PC-9 (cell line): ENCODE measurements at regions not wholly inside any gene's neighbourhood (a gene's known extent, or its start where the extent isn't known, plus 50 kb on each side); places are given as distances from the start of the nearest gene placed in this dataset.

ENCODE experiments used
- BruUV-seq: library from RNA; stranded (reverse); fragments of 400-500 nt; replicated peaks from 2 replicates; lab custom pipeline; 2021; lab: Mats Ljungman, UMichigan
- CTCF ChIA-PET: fragments of 300-600 bp; sonication (Branson Sonifier 250); formaldehyde crosslinking; loops from one replicate; lab custom pipeline; 2022; ENCODE audit warnings: antibody characterized with exemption; lab: Charles Lee
- POLR2A ChIA-PET: fragments of 300-600 bp; sonication (Branson Sonifier 250); formaldehyde crosslinking; loops from one replicate; lab custom pipeline; 2022; ENCODE audit warnings: antibody characterized with exemption; ENCODE audit not compliant: unreplicated experiment; lab: Charles Lee
- DNase-seq, 2 experiments: peaks; one replicate each; pipeline versions ENCODE4 v3.0.0 to v3.0.0-alpha.2; 2015 to 2022; ENCODE audit warnings: mixed read lengths in 1 of 2
- H2AFZ ChIP-seq: fragments of 200-600 bp; sonication (generic); 2 replicates; pipeline ENCODE4 v1.8.1; 2017; ENCODE audit warnings: antibody characterized with exemption
- H3F3A ChIP-seq: fragments of 200-600 bp; sonication (generic); 2 replicates; pipeline ENCODE4 v1.8.1; 2017; ENCODE audit warnings: antibody characterized with exemption, mild to moderate bottlenecking, low read depth; ENCODE audit not compliant: insufficient read depth
- H3K27ac ChIP-seq: fragments of 200-600 bp; sonication (generic); 2 replicates; pipeline ENCODE4 v1.6.1; 2016; ENCODE audit warnings: mixed run types
- H3K27me3 ChIP-seq: fragments of 200-600 bp; sonication (generic); 2 replicates; pipeline ENCODE4 v1.6.1; 2016; ENCODE audit warnings: low read depth, mixed run types; ENCODE audit not compliant: insufficient read depth
- H3K36me3 ChIP-seq: fragments of 200-600 bp; sonication (generic); 2 replicates; pipeline ENCODE4 v1.6.1; 2016; ENCODE audit warnings: low read depth, mixed run types
- H3K4me1 ChIP-seq: fragments of 200-600 bp; sonication (generic); replicated peaks from 2 replicates; pipeline ENCODE4 v1.6.1; 2016; ENCODE audit warnings: mixed run types; ENCODE audit not compliant: insufficient read depth
- H3K4me2 ChIP-seq: fragments of 200-600 bp; sonication (generic); 2 replicates; pipeline ENCODE4 v1.6.1; 2017; ENCODE audit warnings: mixed run types
- H3K4me3 ChIP-seq: fragments of 200-600 bp; sonication (generic); 2 replicates; pipeline ENCODE4 v1.6.1; 2016; ENCODE audit warnings: mixed run types
- H3K79me2 ChIP-seq: fragments of 200-600 bp; sonication (generic); 2 replicates; pipeline ENCODE4 v1.6.1; 2017; ENCODE audit warnings: low read depth, mixed run types
- H3K9me2 ChIP-seq: fragments of 200-600 bp; sonication (generic); 2 replicates; pipeline ENCODE4 v1.8.1; 2017; ENCODE audit warnings: mild to moderate bottlenecking; ENCODE audit not compliant: insufficient read depth
- H3K9me3 ChIP-seq: fragments of 200-600 bp; sonication (generic); 2 replicates; pipeline ENCODE4 v1.8.1; 2016; ENCODE audit warnings: low read depth; ENCODE audit not compliant: insufficient read depth
- H4K20me1 ChIP-seq: fragments of 200-600 bp; sonication (generic); 2 replicates; pipeline ENCODE4 v1.8.1; 2017; ENCODE audit not compliant: insufficient read depth
- EZH2 ChIP-seq: fragments of 200-600 bp; sonication (generic); IDR thresholded peaks from 2 replicates; pipeline ENCODE4 v1.8.0; 2017; ENCODE audit warnings: antibody characterized with exemption, low read depth
- intact Hi-C: fragments of 100-400 bp; cut with micrococcal nuclease; formaldehyde crosslinking; loops from one replicate; pipeline ENCODE4 v1.10.0; 2022; ENCODE audit not compliant: unreplicated experiment
- TF ChIP-seq, protein P1 (sequence below): fragments of 200-600 bp; sonication (generic); conservative IDR thresholded peaks from 2 replicates; pipeline ENCODE4 v1.6.1; 2017; ENCODE audit warnings: mixed run types, antibody characterized with exemption, mild to moderate bottlenecking, moderate library complexity

GRCh38 chr12:30014991-30015390 lies 231.2 kb upstream of the TMTC1 start:
- Histone ChIP-seq H3K9me3 (no peaks in the 10 kb centered on the region; the same call in 1 of the 2 replicates), H3K27ac (no peak overlapping the region), H3K4me2 (no peak overlapping the region), H4K20me1 (no peaks in the 10 kb centered on the region), H3K4me3 (no peak overlapping the region), H3K4me1 (peaks cover 13% of the 10 kb centered on the region; the same call in 1 of the 2 replicates), H3K36me3 (no peaks in the 10 kb centered on the region), H3F3A (no peaks in the 10 kb centered on the region), H3K27me3 (no peaks in the 10 kb centered on the region), H3K79me2 (no peaks in the 10 kb centered on the region), H3K9me2 (no peaks in the 10 kb centered on the region), H2AFZ (no peak overlapping the region)
- TF ChIP-seq, protein P1, sequence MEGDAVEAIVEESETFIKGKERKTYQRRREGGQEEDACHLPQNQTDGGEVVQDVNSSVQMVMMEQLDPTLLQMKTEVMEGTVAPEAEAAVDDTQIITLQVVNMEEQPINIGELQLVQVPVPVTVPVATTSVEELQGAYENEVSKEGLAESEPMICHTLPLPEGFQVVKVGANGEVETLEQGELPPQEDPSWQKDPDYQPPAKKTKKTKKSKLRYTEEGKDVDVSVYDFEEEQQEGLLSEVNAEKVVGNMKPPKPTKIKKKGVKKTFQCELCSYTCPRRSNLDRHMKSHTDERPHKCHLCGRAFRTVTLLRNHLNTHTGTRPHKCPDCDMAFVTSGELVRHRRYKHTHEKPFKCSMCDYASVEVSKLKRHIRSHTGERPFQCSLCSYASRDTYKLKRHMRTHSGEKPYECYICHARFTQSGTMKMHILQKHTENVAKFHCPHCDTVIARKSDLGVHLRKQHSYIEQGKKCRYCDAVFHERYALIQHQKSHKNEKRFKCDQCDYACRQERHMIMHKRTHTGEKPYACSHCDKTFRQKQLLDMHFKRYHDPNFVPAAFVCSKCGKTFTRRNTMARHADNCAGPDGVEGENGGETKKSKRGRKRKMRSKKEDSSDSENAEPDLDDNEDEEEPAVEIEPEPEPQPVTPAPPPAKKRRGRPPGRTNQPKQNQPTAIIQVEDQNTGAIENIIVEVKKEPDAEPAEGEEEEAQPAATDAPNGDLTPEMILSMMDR = no peak
- TF ChIP-seq EZH2 = no peak
- no peak for DNase-seq
- ChIA-PET CTCF (no interaction called here), POLR2A (no interaction called here)
- BruUV-seq = no TSS peak
- intact Hi-C loops = no loop called here

DNA sequence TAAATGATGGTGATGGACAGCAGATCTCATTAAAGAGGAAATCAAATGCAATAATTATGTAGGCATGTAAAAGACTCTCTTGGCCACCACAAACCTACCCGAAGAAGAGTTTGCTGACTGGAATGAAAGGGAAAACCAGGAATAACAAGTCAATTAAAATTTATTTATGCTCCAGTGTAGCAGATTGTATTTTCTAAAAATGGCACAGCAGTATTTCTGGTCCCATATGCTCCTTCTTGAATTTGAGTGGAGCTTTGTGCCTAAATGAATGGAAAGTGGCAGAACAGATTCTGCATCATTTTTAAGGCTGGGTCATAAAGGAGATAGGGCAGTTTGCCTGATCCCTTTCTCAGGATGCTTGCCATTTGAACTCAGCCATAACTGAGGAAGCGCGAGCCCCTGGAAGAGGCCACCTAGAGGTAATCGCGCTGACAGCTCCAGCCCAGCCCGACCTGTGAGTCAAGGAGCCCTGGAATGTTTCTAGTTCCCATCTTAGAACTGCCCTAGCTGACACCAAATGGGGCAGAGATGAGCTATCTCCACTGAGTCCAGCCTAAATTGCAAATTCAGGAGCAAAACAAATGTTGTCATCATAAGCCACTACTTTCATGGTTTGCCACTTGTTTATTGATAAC lies 229.2 kb upstream of the TMTC1 start:
- POLR2A ChIA-PET = no interaction called here
- Histone ChIP-seq H3K9me2 (no peaks in the 10 kb centered on the region), H4K20me1 (no peaks in the 10 kb centered on the region), H2AFZ (no peak overlapping the region), H3K79me2 (no peaks in the 10 kb centered on the region), H3K9me3 (no peaks in the 10 kb centered on the region; the same call in 1 of the 2 replicates), H3K4me2 (no peak overlapping the region), H3K4me3 (no peak overlapping the region), H3K36me3 (no peaks in the 10 kb centered on the region), H3K27me3 (no peaks in the 10 kb centered on the region), H3K4me1 (peaks cover 13% of the 10 kb centered on the region; the same call in 1 of the 2 replicates), H3K27ac (no peak overlapping the region), H3F3A (no peaks in the 10 kb centered on the region)
- intact Hi-C loops = no loop called here
- no peak for DNase-seq
- CTCF ChIA-PET = no interaction called here
- TF ChIP-seq, protein P1 = no peak
- TF ChIP-seq EZH2 = no peak
- no TSS peak for BruUV-seq

DNA sequence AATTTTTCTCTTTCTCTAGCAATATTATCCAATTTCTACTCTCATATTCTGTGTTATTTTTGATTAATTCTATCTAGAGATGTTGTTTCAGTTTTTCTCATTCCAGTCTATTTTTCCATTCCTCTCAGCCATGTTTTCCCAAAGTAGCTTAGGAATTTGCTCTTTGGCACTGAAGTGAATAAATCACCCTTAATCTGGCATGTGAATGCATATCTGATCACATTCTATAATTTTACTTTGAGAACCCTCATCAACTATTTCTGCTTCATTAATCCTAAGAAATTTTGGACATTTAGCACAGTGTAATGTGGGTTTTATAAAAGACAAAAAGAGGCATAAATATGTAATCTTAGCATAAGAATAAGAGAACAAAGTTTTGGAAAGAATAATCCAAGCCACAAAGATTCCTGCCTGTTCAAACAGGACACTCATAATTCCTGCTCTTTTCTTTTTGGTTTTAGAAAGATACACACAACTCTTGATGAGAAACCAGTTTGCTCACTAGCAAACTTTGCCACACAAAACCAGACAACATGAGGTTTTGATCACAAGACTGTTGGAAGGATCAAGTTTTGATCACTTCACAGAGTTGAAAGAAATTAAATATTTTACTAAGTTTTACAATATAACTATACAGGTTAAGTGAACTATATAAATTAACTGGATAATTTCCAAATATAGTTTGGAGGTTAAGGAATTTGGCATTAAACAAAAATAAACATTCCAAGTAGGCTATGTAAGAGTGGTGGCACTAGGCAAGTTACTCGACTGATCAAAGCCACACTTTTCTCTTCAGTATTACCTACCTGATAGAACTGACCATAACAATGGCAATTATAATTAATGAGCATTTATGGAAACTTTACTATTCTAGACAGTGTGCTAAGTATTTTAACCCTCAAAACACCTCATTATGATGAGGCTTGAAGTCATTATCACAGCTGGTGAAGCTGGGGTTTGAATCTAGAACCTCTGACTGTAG lies 226.6 kb upstream of the TMTC1 start:
- Histone ChIP-seq H4K20me1 (no peaks in the 10 kb centered on the region), H3F3A (no peaks in the 10 kb centered on the region), H3K27me3 (no peaks in the 10 kb centered on the region), H3K4me2 (no peak overlapping the region), H3K36me3 (no peaks in the 10 kb centered on the region), H3K79me2 (no peaks in the 10 kb centered on the region), H3K27ac (no peak overlapping the region), H3K9me3 (no peaks in the 10 kb centered on the region; the same call in 1 of the 2 replicates), H2AFZ (no peak overlapping the region), H3K9me2 (no peaks in the 10 kb centered on the region), H3K4me3 (no peak overlapping the region), H3K4me1 (peaks cover 13% of the 10 kb centered on the region; the same call in 1 of the 2 replicates)
- intact Hi-C loops = no loop called here
- ChIA-PET CTCF (no interaction called here), POLR2A (no interaction called here)
- BruUV-seq = no TSS peak
- DNase-seq = no peak
- TF ChIP-seq, protein P1 = no peak
- no peak for TF ChIP-seq EZH2
